ENCODE measurements at regions not wholly inside any gene's neighbourhood (a gene's known extent, or its start where the extent isn't known, plus 50 kb on each side); places are given as distances from the start of the nearest gene placed in this dataset.

- DNase-seq, result no peak
These were observed 98.6 kb downstream of the BCL2L11 start for GRCh38 chr2:111219285-111219684.

- no peak for DNase-seq
These were observed 99.2 kb downstream of the BCL2L11 start for GRCh38 chr2:111219734-111220505.

DNA sequence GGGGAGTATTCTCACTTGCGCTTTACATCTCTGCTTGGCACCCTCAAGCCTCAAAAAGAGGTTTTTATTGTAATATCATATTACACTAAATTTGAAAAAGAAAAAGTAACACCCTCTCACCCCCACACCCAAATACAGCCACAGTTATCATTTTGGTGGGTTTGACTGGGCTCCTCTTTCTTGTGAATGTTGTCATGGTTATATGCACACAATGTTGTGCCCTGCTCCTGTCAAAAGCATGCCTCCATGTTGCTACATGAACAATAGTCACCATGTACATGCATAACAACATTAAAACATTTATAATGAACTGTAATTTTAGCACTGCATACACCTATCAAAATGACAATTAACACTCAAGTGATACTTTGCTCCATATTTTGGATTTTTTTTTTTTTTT lies 100.2 kb downstream of the BCL2L11 start:
- no peak for DNase-seq

- no peak for DNase-seq
These were observed 101.0 kb downstream of the BCL2L11 start for GRCh38 chr2:111221701-111222100.

GRCh38 chr2:111222204-111222866 lies 101.6 kb downstream of the BCL2L11 start:
- DNase-seq, result no peak

DNA sequence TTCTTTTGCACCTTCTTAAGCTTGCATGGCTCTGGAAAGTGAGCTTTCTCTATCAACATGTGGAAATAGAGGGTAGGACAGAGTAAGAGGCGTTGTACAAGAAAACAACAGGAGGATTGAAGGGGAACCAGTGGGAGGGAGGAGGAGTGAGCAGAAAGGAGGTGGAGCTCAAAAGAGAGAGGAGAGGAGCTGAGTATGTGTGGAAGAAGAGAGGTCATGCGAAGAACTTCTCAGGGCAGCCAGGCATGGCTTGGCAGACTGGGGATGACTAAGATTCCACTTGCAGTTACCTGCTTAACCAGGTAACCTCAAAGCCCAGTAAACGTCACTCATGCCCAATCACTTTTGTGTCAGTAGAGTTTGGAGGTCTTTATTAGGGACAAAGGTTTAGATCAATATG lies 105.1 kb downstream of the BCL2L11 start:
- DNase-seq, result no peak

- DNase-seq, result no peak
These were observed 106.4 kb downstream of the BCL2L11 start for GRCh38 chr2:111226876-111227700.

DNA sequence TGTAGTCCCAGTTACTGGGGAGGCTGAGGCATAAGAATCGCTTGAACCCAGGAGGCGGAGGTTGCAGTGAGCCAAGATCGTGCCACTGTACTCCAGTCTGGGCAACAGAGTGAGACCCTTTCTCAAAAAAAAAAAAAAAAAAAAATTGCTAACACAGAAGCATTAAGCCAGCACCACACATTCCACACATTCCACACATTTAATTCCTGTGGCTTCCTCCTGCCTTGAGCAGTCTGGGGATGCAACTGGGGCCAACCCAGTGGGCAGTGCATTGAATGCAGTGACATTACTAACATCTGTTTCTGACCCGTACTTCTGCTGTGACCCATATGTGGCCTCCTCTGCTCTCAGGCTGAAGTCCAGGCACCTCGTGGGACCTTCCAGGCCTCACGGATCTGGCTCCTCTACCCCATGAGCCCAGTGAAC lies 107.0 kb downstream of the BCL2L11 start:
- no peak for DNase-seq

- no peak for DNase-seq
These were observed 111.0 kb downstream of the BCL2L11 start for GRCh38 chr2:111231532-111232252.

DNA sequence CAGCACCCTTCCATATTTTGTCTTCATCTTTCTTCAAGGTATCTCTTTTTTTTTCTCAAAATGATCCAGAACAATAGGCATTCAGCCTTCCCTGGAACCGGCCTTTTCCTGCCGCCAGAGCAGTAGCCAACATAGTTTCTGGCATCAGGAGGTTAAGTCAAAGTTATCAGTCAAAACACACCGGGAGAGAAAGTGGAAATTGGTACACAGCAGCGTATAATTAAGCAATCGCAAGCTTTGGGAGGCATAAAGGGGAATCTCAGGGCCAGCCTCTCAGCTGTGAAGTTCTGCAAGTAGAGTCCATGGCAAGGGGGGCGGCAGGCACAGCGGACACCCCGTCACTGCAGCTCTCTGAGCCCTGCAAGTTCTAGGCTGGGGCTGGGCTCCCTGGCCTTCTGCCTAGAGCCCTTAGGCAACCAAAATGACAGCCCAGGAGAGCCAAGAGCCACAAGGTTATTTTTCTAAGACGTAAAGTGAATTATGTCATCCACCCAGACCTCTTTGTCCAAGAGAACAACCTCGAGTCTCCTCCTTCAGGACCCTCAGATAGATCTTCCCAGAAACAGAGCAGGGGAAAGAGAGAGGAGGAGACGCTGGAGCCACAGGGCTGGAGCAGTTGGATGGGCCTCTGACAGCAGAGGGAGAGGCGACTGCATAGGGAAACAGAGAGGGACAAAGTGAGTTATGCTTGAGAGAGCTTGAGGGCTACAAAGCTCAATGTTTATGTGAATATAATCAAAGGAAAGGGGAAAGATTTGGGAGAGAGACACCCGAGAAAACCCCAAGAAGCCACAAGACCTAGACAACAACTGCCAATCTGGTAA lies 114.7 kb downstream of the BCL2L11 start:
- DNase-seq, result no peak

DNA sequence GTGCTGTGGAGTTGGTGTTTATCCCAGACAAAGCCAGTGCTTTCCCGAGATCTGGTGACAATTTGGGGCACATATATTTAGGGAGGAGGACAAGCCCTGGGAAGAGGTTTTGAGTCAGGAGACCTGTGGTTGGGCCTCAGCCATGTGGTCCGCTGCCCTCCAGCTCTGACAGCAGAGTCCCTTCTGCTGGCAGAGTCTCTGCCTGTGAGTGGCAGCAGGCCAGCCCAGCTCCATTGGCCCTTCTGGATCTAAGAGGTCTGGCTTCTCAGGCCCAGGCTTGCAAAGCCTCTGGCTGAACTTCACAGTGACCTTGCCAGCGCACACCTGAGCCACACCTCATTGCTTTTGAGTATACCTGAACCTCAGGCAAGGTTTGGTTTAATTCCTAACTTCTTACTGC lies 115.3 kb downstream of the BCL2L11 start:
- DNase-seq, result no peak

DNA sequence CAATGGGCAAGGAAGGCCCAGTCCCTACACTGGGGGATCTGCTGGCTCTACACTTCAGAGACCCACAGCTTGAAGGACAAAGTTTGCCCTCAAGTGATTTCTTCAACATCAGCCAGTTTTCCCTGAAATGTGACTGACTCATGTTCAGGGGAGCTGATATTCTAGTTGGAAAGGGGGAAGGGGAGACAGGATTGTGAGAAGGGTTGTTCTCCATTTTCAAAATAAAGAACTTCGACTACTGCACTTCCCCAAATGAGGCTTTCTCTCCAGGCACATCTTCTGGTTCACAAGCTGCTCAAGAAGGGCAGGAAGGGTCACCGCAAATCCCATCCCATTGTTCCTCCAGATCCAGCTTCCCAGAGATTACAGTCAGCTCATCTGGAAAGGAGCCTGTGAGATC lies 117.6 kb downstream of the BCL2L11 start:
- DNase-seq, result no peak

GRCh38 chr2:111239107-111239506 lies 118.4 kb downstream of the BCL2L11 start:
- no peak for DNase-seq

DNA sequence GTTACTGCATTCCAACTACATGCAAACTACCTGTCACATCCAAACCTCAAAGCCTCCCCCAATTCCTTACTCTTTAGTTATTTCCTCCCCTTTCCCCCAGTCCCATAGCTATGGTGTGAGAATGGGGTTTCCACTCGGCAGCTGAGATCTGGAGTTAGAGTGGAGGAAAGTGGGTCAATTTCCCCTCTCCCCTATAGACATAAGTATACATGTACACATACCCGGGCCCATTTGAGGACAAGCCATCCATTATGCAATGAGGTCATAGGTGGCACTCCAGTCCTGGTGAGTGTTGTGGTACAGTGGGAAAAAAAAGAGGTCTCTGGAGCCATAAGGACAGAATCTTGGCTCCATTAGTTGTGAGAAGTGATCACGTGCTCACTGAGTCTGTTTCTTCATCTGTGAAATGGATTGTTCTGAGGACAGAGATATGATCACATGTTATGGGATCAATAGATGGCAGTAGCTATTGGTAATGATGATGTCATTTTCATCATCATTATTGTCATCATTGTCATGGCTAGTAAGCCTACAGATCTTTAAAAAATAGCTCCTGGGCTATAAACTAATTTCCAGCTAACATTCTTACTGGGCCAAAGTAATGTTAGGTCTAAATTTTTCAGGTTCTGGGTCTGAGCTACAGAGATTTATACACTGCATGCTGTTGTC lies 119.0 kb downstream of the BCL2L11 start:
- no peak for DNase-seq

- DNase-seq, result no peak
These were observed 122.6 kb downstream of the BCL2L11 start for GRCh38 chr2:111243295-111243694.

DNA sequence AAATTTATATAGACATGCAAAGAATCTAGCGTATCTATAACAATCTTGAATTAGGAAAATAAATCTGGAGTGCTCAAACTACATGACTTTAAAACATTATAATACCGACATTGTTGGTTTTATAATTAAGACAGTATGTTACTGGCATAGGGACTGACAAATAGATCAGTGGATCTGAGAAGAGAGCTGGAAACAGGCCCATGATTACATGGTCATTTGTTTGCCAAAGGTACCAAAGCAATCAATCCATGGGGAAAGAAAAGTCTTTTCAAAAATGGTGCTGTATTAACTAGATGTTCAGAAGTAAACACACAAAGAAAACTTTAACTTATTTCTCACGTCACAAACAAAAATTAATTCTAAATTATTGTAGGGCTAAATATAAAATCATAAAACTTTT lies 124.2 kb downstream of the BCL2L11 start:
- DNase-seq, result no peak

DNA sequence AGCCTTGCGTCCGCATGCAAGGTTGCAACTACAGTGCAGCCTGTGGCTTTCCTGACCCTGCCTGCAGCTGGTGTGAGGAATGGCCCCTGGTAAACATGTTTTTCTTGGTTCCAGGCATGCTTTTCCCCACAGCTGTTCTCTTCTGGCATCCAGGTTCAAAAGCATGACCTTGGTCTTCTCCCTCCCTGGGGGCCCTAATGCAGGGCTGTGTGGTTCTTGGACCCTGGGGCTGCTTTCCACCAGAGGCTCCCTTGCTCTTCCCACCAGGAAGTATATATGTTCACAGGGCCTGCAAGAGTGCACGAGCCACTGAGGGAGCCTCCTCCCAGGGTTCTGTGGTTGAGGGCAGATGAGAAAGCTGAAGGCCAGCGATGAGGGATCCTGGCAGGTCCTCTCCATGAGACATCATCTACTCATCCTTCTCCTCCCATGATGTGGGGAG lies 125.9 kb downstream of the BCL2L11 start:
- DNase-seq, result no peak

DNA sequence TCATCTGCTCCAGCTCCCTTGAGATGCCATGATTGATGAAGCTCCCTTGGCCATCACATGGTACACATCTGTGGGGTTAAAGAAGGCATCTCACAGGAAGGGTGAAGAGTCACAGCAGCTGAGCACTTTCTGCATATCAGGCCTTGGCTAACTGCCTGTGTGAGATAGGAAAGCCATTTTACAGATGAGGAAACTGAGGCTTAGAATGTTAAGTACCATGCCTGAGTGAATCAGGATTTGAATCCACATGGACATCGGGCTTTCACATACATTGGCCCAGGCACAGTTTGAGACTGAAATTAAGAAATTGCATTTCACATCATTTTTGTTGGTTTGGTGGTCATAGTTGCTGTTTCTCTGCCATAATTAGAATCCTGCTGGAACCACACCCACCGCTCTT lies 126.8 kb downstream of the BCL2L11 start:
- DNase-seq, result no peak

DNA sequence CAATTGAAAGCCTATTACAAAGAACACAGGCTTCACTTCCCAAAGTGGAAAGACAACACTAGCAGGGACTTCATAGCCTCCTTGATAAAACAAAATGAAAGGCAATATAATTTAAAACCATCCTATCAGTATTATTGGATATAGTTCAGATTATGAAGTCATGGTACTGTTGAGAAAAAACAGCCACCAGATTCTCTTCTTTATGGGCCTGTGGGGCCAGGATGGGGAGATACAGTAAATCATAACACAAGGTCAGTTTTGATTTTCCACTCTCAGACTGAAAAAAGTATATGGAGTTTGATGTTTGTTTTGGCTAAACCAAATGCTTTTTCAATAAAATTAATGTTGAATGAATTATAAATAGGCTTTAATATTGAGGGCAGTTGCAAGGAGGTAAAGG lies 129.1 kb downstream of the BCL2L11 start:
- DNase-seq, result no peak

GRCh38 chr2:111250448-111251030 lies 129.8 kb downstream of the BCL2L11 start:
- no peak for DNase-seq

GRCh38 chr2:111251711-111252110 lies 131.0 kb downstream of the BCL2L11 start:
- no peak for DNase-seq

Data from NCI-H510A (cell line).